ENCODE measurements at regions not wholly inside any gene's neighbourhood (a gene's known extent, or its start where the extent isn't known, plus 50 kb on each side); places are given as distances from the start of the nearest gene placed in this dataset.

DNA sequence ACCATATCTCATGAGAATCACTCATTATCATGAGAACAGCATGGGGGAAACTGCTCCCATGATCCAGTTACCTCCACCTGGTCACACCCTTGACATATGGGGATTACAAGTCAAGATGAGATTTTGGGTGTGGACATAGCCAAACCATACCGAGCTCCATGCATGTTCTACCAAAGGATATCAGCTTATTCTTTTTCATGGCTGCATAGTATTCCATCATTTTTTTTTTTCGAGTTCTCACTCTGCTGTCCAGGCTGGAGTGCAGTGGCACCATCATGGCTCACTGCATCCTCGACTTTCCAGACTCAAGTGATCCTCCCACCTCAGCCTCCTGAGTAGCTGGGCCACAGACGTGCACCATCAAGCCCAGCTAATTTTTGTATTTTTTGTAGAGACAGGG lies 668.3 kb downstream of the GATA3 start:
- DNase-seq (ENCODE audit: low read depth), result no peak
- no peak overlapping the region for H3K4me3 ChIP-seq (ENCODE audit: low read length)
- no peak for TF ChIP-seq CTCF (conservative IDR thresholded peaks at IDR 0.05; ENCODE audit: low read length)

GRCh38 chr10:8725343-8725742 lies 670.9 kb downstream of the GATA3 start:
- no peak for TF ChIP-seq CTCF (conservative IDR thresholded peaks at IDR 0.05; ENCODE audit: low read length)
- H3K4me3 ChIP-seq (ENCODE audit: low read length), result no peak overlapping the region
- DNase-seq (ENCODE audit: low read depth), result no peak

DNA sequence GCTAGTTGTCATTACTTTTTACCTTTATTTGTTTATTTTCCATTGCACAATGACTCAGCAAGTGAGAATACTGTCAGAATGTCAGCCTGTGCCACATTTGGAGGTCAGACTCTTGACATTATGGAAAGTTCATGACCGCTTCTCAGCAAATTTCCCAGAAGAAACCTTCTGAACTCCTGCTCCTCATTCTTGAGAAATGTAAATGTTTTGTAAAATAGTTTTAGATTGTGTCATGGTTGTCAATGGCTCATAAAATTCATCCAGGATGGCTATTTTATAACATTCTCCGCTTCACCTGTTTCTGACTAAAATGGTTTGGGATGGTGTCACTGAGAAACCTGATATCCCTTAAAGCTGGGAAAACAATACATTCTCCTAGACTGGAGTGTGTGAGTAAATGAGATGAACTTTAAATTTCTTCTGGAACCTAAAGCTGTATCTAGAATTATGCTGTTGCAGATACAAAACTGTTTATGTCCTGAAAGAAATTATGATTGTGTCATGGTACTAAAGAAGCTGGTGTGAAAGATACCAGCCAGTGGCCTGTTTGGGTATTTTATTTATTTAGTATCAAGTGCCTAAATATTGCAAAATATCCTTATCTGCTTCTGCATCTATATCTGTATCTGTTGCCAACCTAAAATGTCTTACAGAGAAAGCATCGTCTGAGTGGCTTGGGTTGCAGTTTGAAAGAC lies 671.7 kb downstream of the GATA3 start:
- DNase-seq (ENCODE audit: low read depth), result no peak
- TF ChIP-seq CTCF (conservative IDR thresholded peaks at IDR 0.05; ENCODE audit: low read length), result no peak
- no peak overlapping the region for H3K4me3 ChIP-seq (ENCODE audit: low read length)

DNA sequence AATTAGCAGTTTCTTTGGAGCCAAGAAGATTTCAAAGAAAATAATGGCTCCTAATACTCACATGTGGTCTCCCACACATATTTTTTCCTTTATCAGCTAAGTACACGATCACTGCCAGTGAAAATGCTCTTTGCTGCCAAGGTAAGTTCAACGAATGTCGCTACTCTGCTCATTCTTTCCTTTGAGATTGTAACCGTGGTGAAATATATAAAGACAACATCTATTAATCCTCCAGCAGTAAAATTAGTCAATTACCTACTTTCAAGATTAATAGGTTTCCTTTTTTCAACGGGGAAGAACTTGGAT lies 672.2 kb downstream of the GATA3 start:
- no peak overlapping the region for H3K4me3 ChIP-seq (ENCODE audit: low read length)
- TF ChIP-seq CTCF (conservative IDR thresholded peaks at IDR 0.05; ENCODE audit: low read length), result no peak
- no peak for DNase-seq (ENCODE audit: low read depth)

- TF ChIP-seq CTCF (conservative IDR thresholded peaks at IDR 0.05; ENCODE audit: low read length), result no peak
- H3K4me3 ChIP-seq (ENCODE audit: low read length), result no peak overlapping the region
- DNase-seq (ENCODE audit: low read depth), result no peak
Observed at GRCh38 chr10:8731121-8732095, 676.9 kb downstream of the GATA3 start.

DNA sequence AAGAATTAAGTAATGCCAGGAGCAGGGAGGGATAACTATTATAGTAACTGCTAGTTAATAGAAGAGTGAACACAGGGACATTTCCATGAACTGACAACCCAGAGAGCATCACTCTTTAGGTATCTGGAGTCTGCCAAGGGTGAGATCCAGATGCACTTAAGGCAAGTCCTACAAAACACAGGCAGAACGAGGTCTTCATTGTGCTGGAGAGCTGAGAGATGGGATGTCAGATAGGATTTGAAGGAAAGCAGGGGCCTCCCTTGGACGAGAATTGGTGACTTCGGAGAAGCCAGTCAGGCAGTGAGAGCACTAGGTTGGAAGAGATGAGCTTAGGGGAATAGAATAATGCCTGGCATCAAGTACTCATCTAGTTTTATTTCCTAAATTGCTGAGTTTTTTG lies 684.5 kb downstream of the GATA3 start:
- DNase-seq (ENCODE audit: low read depth), result no peak
- H3K4me3 ChIP-seq (ENCODE audit: low read length), result no peak overlapping the region
- no peak for TF ChIP-seq CTCF (conservative IDR thresholded peaks at IDR 0.05; ENCODE audit: low read length)

All from AG10803 (cell line).